GM04504 (cell line): ENCODE measurements at regions not wholly inside any gene's neighbourhood (a gene's known extent, or its start where the extent isn't known, plus 50 kb on each side); places are given as distances from the start of the nearest gene placed in this dataset.
"Not testable (repeated sequence)": the region's sequence is repeated elsewhere in the genome, so short reads cannot be mapped to it uniquely, and the experiment has no call there.

ENCODE experiments used
- DNase-seq: peaks from one replicate; pipeline ENCODE4 v3.0.0-alpha.2; 2012; ENCODE audit warnings: low read depth

GRCh38 chr2:107569496-107569895 lies 257.2 kb upstream of the RGPD4 start:
- no peak for DNase-seq

- DNase-seq, result no peak
These were observed 255.8 kb upstream of the RGPD4 start for GRCh38 chr2:107570876-107571275.

GRCh38 chr2:107572890-107573289 lies 253.8 kb upstream of the RGPD4 start:
- not testable (repeated sequence) for DNase-seq

GRCh38 chr2:107576991-107577390 lies 249.7 kb upstream of the RGPD4 start:
- no peak for DNase-seq

GRCh38 chr2:107582487-107582886 lies 244.2 kb upstream of the RGPD4 start:
- no peak for DNase-seq

GRCh38 chr2:107584577-107584976 lies 242.1 kb upstream of the RGPD4 start:
- no peak for DNase-seq

GRCh38 chr2:107585851-107586250 lies 240.8 kb upstream of the RGPD4 start:
- DNase-seq, result no peak

- DNase-seq, result no peak
These were observed 238.5 kb upstream of the RGPD4 start for GRCh38 chr2:107588181-107588580.

GRCh38 chr2:107589079-107589491 lies 237.6 kb upstream of the RGPD4 start:
- no peak for DNase-seq

- no peak for DNase-seq
These were observed 235.0 kb upstream of the RGPD4 start for GRCh38 chr2:107591561-107592279.

GRCh38 chr2:107592280-107592624 lies 234.4 kb upstream of the RGPD4 start:
- no peak for DNase-seq

- no peak for DNase-seq
These were observed 231.4 kb upstream of the RGPD4 start for GRCh38 chr2:107595285-107595684.

GRCh38 chr2:107595749-107596148 lies 230.9 kb upstream of the RGPD4 start:
- no peak for DNase-seq

- no peak for DNase-seq
These were observed 229.2 kb upstream of the RGPD4 start for GRCh38 chr2:107597507-107597906.

GRCh38 chr2:107602801-107603200 lies 223.9 kb upstream of the RGPD4 start:
- no peak for DNase-seq

- DNase-seq, result no peak
These were observed 219.6 kb upstream of the RGPD4 start for GRCh38 chr2:107607054-107607453.

- no peak for DNase-seq
These were observed 219.2 kb upstream of the RGPD4 start for GRCh38 chr2:107607473-107607872.

GRCh38 chr2:107615039-107615438 lies 211.7 kb upstream of the RGPD4 start:
- no peak for DNase-seq

GRCh38 chr2:107618769-107619168 lies 207.9 kb upstream of the RGPD4 start:
- DNase-seq, result no peak

GRCh38 chr2:107621186-107622165 lies 205.2 kb upstream of the RGPD4 start:
- DNase-seq, result no peak

GRCh38 chr2:107622741-107623310 lies 203.9 kb upstream of the RGPD4 start:
- no peak for DNase-seq

GRCh38 chr2:107625982-107626381 lies 200.7 kb upstream of the RGPD4 start:
- DNase-seq, result no peak

GRCh38 chr2:107627164-107627563 lies 199.5 kb upstream of the RGPD4 start:
- DNase-seq, result no peak
